H1 (cell line): ENCODE measurements at regions not wholly inside any gene's neighbourhood (a gene's known extent, or its start where the extent isn't known, plus 50 kb on each side); places are given as distances from the start of the nearest gene placed in this dataset.

Source experiments
- CTCF ChIA-PET: fragments of 300-600 bp; sonication (Branson Sonifier 250); formaldehyde crosslinking; loops from one replicate; lab custom pipeline; 2021; ENCODE audit not compliant: partially characterized antibody; lab: Charles Lee
- POLR2A ChIA-PET: fragments of 300-600 bp; sonication (Branson Sonifier 250); formaldehyde crosslinking; loops from one replicate; lab custom pipeline; 2021; ENCODE audit warnings: inconsistent platforms; ENCODE audit not compliant: partially characterized antibody; lab: Charles Lee
- DNase-seq, 2 experiments: peaks; one replicate each; pipeline versions ENCODE4 v3.0.0 to v3.0.0-alpha.2; 2010 to 2022; ENCODE audit warnings: low spot score in 2 of 2, low read depth in 1 of 2, mixed read lengths in 1 of 2
- FAIRE-seq: peaks from 2 replicates; lab custom pipeline; 2011; peaks lifted over from hg19 to GRCh38; lab: Jason Lieb, UNC
- H2AFZ ChIP-seq: 2 replicates; pipeline ENCODE4 v1.8.1; 2012; ENCODE audit warnings: low read length, inconsistent platforms
- H2AK5ac ChIP-seq: 2 replicates; pipeline ENCODE4 v1.6.1; 2013; ENCODE audit warnings: low read depth, low read length
- H2BK120ac ChIP-seq: replicated peaks from 2 replicates; pipeline ENCODE3; 2013; ENCODE audit warnings: low read depth, low read length, inconsistent platforms
- H2BK12ac ChIP-seq: 2 replicates; pipeline ENCODE4 v1.6.1; 2013; ENCODE audit warnings: low read depth, low read length
- H2BK15ac ChIP-seq: 2 replicates; pipeline ENCODE4 v1.6.1; 2013; ENCODE audit warnings: low read length
- H2BK20ac ChIP-seq: 2 replicates; pipeline ENCODE4 v1.6.1; 2013; ENCODE audit warnings: low read length
- H2BK5ac ChIP-seq: 2 replicates; pipeline ENCODE4 v1.6.1; 2013; ENCODE audit warnings: low read depth, low read length
- H3K14ac ChIP-seq: 2 replicates; pipeline ENCODE4 v1.6.1; 2013; ENCODE audit warnings: inconsistent platforms; ENCODE audit not compliant: insufficient read length
- H3K18ac ChIP-seq: 2 replicates; pipeline ENCODE4 v1.6.1; 2013; ENCODE audit warnings: low read length; ENCODE audit errors: extremely low read depth
- H3K23ac ChIP-seq: 2 replicates; pipeline ENCODE4 v1.6.1; 2013; ENCODE audit warnings: inconsistent platforms; ENCODE audit not compliant: insufficient read length
- H3K23me2 ChIP-seq: 2 replicates; pipeline ENCODE4 v1.6.1; 2013; ENCODE audit warnings: low read depth, low read length
- H3K27ac ChIP-seq: 2 replicates; pipeline ENCODE4 v1.6.1; 2011; ENCODE audit warnings: low read depth, low read length, inconsistent platforms
- H3K27me3 ChIP-seq, 4 experiments: replicated peaks in 1 of 4; 1 replicate in 1 of 4; 2 replicates in 3 of 4; pipeline versions ENCODE4 v1.6.1 to v1.8.1; 2011 to 2013; ENCODE audit warnings: low read length in 3 of 4, mild to moderate bottlenecking in 3 of 4, inconsistent platforms in 2 of 4, mixed read lengths in 2 of 4, moderate library complexity in 1 of 4; ENCODE audit not compliant: control insufficient read depth in 3 of 4, insufficient read depth in 3 of 4; ENCODE audit errors: extremely low read depth in 1 of 4
- H3K36me3 ChIP-seq, 4 experiments: 2 replicates each; pipeline versions ENCODE4 v1.6.1 to v1.8.1; 2011 to 2013; ENCODE audit warnings: mild to moderate bottlenecking in 4 of 4, low read length in 3 of 4, moderate library complexity in 2 of 4, control low read depth in 1 of 4, inconsistent platforms in 1 of 4; ENCODE audit not compliant: insufficient read depth in 4 of 4, control insufficient read depth in 2 of 4
- H3K4ac ChIP-seq: replicated peaks from 2 replicates; pipeline ENCODE3; 2013; ENCODE audit warnings: low read length, low read depth, mixed read lengths, inconsistent platforms; ENCODE audit not compliant: insufficient read length
- H3K4me1 ChIP-seq, 4 experiments: replicated peaks in 1 of 4; 1 replicate in 1 of 4; 2 replicates in 3 of 4; pipeline versions ENCODE4 v1.6.1 to v1.8.1; 2011 to 2013; ENCODE audit warnings: low read length in 3 of 4, inconsistent platforms in 2 of 4, mixed read lengths in 1 of 4; ENCODE audit not compliant: insufficient read depth in 4 of 4, control insufficient read depth in 3 of 4
- H3K4me2 ChIP-seq, 2 experiments: 2 replicates each; pipeline versions ENCODE4 v1.6.1 to v1.8.1; 2011 to 2013; ENCODE audit warnings: low read depth in 2 of 2, low read length in 2 of 2, control low read depth in 1 of 2, inconsistent platforms in 1 of 2, mild to moderate bottlenecking in 1 of 2; ENCODE audit not compliant: insufficient read depth in 1 of 2
- H3K4me3 ChIP-seq, 4 experiments: fragments of 200-600, 300-600 bp in 1 of 4; sonication (generic), shearing (Covaris generic), sonication (Bioruptor Twin) in 1 of 4; 2 replicates each; pipeline versions ENCODE4 v1.5.1 to v1.8.1; 2011 to 2016; ENCODE audit warnings: low read length in 4 of 4, low read depth in 3 of 4, control low read depth in 2 of 4, inconsistent platforms in 2 of 4, mild to moderate bottlenecking in 2 of 4, mixed read lengths in 1 of 4, moderate library complexity in 1 of 4; ENCODE audit not compliant: insufficient read depth in 2 of 4; ENCODE audit errors: extremely low read depth in 1 of 4
- H3K56ac ChIP-seq: replicated peaks from 2 replicates; pipeline ENCODE3; 2013; ENCODE audit warnings: low read depth, mild to moderate bottlenecking, mixed read lengths, low read length, inconsistent platforms; ENCODE audit not compliant: insufficient read length
- H3K79me1 ChIP-seq: 2 replicates; pipeline ENCODE4 v1.6.1; 2013; ENCODE audit warnings: low read depth, low read length, control low read depth
- H3K79me2 ChIP-seq, 2 experiments: 2 replicates each; pipeline versions ENCODE4 v1.6.1 to v1.8.1; 2012 to 2013; ENCODE audit warnings: low read length in 2 of 2, mild to moderate bottlenecking in 2 of 2, inconsistent platforms in 1 of 2; ENCODE audit not compliant: insufficient read depth in 2 of 2, control insufficient read depth in 1 of 2
- H3K9ac ChIP-seq, 4 experiments: replicated peaks in 1 of 4; 1 replicate in 1 of 4; 2 replicates in 3 of 4; pipeline versions ENCODE4 v1.6.1 to v1.8.1; 2011 to 2013; ENCODE audit warnings: low read depth in 3 of 4, low read length in 3 of 4, control low read depth in 2 of 4, mild to moderate bottlenecking in 2 of 4, moderate library complexity in 2 of 4, inconsistent platforms in 1 of 4; ENCODE audit errors: extremely low read depth in 1 of 4
- H3K9me3 ChIP-seq, 2 experiments: 2 replicates each; pipeline versions ENCODE4 v1.6.1 to v1.8.1; 2012 to 2013; ENCODE audit warnings: mild to moderate bottlenecking in 2 of 2, moderate library complexity in 2 of 2, control low read depth in 1 of 2, inconsistent platforms in 1 of 2, low read depth in 1 of 2, low read length in 1 of 2, mixed read lengths in 1 of 2; ENCODE audit not compliant: insufficient read depth in 2 of 2
- H4K20me1 ChIP-seq, 2 experiments: replicated peaks in 1 of 2; 2 replicates each; pipeline versions ENCODE3 to v1.8.1; 2011 to 2013; ENCODE audit warnings: inconsistent platforms in 2 of 2, low read length in 2 of 2, mild to moderate bottlenecking in 1 of 2; ENCODE audit not compliant: insufficient read depth in 2 of 2, control insufficient read depth in 1 of 2
- H4K5ac ChIP-seq: 2 replicates; pipeline ENCODE4 v1.6.1; 2013; ENCODE audit warnings: low read length, low read depth, mixed read lengths, inconsistent platforms; ENCODE audit not compliant: insufficient read length
- H4K8ac ChIP-seq: 2 replicates; pipeline ENCODE4 v1.8.0; 2013; ENCODE audit warnings: mild to moderate bottlenecking, moderate library complexity, low read length, inconsistent platforms; ENCODE audit not compliant: insufficient read depth; ENCODE audit errors: extremely low read depth
- H4K91ac ChIP-seq: replicated peaks from 2 replicates; pipeline ENCODE3; 2013; ENCODE audit warnings: low read length, mixed read lengths, inconsistent platforms; ENCODE audit not compliant: insufficient read length
- BACH1 ChIP-seq: IDR thresholded peaks from 2 replicates; pipeline ENCODE4 v1.6.1; 2012; ENCODE audit warnings: low read length, improper control_type of control experiment
- CEBPB ChIP-seq: IDR thresholded peaks from 2 replicates; pipeline ENCODE4 v1.6.1; 2012; ENCODE audit warnings: low read depth, low read length
- CHD2 ChIP-seq: IDR thresholded peaks from 2 replicates; pipeline ENCODE4 v1.6.1; 2012; ENCODE audit warnings: low read length, improper control_type of control experiment
- HDAC6 ChIP-seq: IDR thresholded peaks from one replicate; pipeline ENCODE4 v1.7.1; 2012; ENCODE audit warnings: low read depth, mild to moderate bottlenecking, inconsistent platforms, low read length, moderate library complexity
- MAFK ChIP-seq: IDR thresholded peaks from 2 replicates; pipeline ENCODE4 v1.6.1; 2012; ENCODE audit warnings: low read depth, mild to moderate bottlenecking, improper control_type of control experiment, low read length
- RXRA ChIP-seq: IDR thresholded peaks from 2 replicates; pipeline ENCODE4 v1.6.1; 2011; ENCODE audit warnings: low read depth, mild to moderate bottlenecking, low read length, moderate library complexity; ENCODE audit not compliant: insufficient read depth
- TCF12 ChIP-seq: IDR thresholded peaks from 2 replicates; pipeline ENCODE4 v1.6.1; 2011; ENCODE audit warnings: low read depth, mild to moderate bottlenecking, low read length

- Histone ChIP-seq H4K20me1 (no peaks in the 10 kb centered on the region), H3K14ac (no peak overlapping the region), H2AK5ac (no peak overlapping the region), H3K4me3 (no peak overlapping the region), H3K56ac (no peak overlapping the region), H3K9me3 (no peaks in the 10 kb centered on the region), H2BK120ac (no peak overlapping the region), H4K8ac (no peak overlapping the region), H2BK20ac (no peak overlapping the region), H4K5ac (no peak overlapping the region), H3K27me3 (no peaks in the 10 kb centered on the region), H2BK12ac (no peak overlapping the region), H3K4ac (no peak overlapping the region), H3K4me1 (no peaks in the 10 kb centered on the region), H3K79me1 (no peaks in the 10 kb centered on the region), H3K4me2 (no peak overlapping the region), H3K9ac (no peak overlapping the region), H3K18ac (no peak overlapping the region), H3K36me3 (no peaks in the 10 kb centered on the region), H2BK15ac (no peak overlapping the region), H2AFZ (no peak overlapping the region), H4K91ac (no peak overlapping the region), H3K23ac (no peak overlapping the region), H3K27ac (no peak overlapping the region), H2BK5ac (no peak overlapping the region), H3K79me2 (no peaks in the 10 kb centered on the region), H3K23me2 (no peaks in the 10 kb centered on the region)
- CTCF ChIA-PET, result no interaction called here
- DNase-seq (no peak), FAIRE-seq (no peak)
- POLR2A ChIA-PET, result no interaction called here
- TF ChIP-seq CEBPB (no peak), CHD2 (no peak), TCF12 (no peak), BACH1 (no peak), RXRA (no peak), HDAC6 (no peak), MAFK (no peak)
Measured at GRCh38 chr1:73654714-73655113, 543.3 kb downstream of the LRRIQ3 start.
